Astrocyte of the hippocampus (primary cell): ENCODE measurements at regions not wholly inside any gene's neighbourhood (a gene's known extent, or its start where the extent isn't known, plus 50 kb on each side); places are given as distances from the start of the nearest gene placed in this dataset.

Experiments
- DNase-seq: peaks from one replicate; pipeline ENCODE4 v3.0.0; 2011; ENCODE audit warnings: low read depth, low spot score

GRCh38 chr14:104462651-104463630, 116.6 kb upstream of the C14orf180 start:
- no peak for DNase-seq

- no peak for DNase-seq
Observed at GRCh38 chr14:104464907-104465306, 114.7 kb upstream of the C14orf180 start.

GRCh38 chr14:104465482-104466390, 113.8 kb upstream of the C14orf180 start:
- no peak for DNase-seq

GRCh38 chr14:104467236-104467635, 112.3 kb upstream of the C14orf180 start:
- no peak for DNase-seq

- DNase-seq = no peak
Observed at GRCh38 chr14:104467641-104468040, 111.9 kb upstream of the C14orf180 start.

GRCh38 chr14:104469591-104469990, 110.0 kb upstream of the C14orf180 start:
- DNase-seq = no peak

- no peak for DNase-seq
Observed at GRCh38 chr14:104470588-104470987, 109.0 kb upstream of the C14orf180 start.

GRCh38 chr14:104471114-104471513, 108.5 kb upstream of the C14orf180 start:
- DNase-seq = no peak

- no peak for DNase-seq
Observed at GRCh38 chr14:104472073-104472472, 107.5 kb upstream of the C14orf180 start.

GRCh38 chr14:104472536-104473243, 106.9 kb upstream of the C14orf180 start:
- DNase-seq = no peak

GRCh38 chr14:104473244-104473565, 106.4 kb upstream of the C14orf180 start:
- no peak for DNase-seq

GRCh38 chr14:104473649-104474494, 105.7 kb upstream of the C14orf180 start:
- DNase-seq = no peak

- DNase-seq = no peak
Observed at GRCh38 chr14:104474495-104475213, 104.9 kb upstream of the C14orf180 start.

- no peak for DNase-seq
Observed at GRCh38 chr14:104475256-104475655, 104.3 kb upstream of the C14orf180 start.

- DNase-seq = no peak
Observed at GRCh38 chr14:104475802-104476201, 103.8 kb upstream of the C14orf180 start.

- DNase-seq = no peak
Observed at GRCh38 chr14:104476437-104476836, 103.1 kb upstream of the C14orf180 start.

GRCh38 chr14:104477117-104477623, 102.4 kb upstream of the C14orf180 start:
- DNase-seq = no peak

- DNase-seq = no peak
Observed at GRCh38 chr14:104477666-104478380, 101.7 kb upstream of the C14orf180 start.

GRCh38 chr14:104478656-104479055, 100.9 kb upstream of the C14orf180 start:
- DNase-seq = no peak
